Right atrium auricular region (tissue), 2 donors: ENCODE measurements at regions not wholly inside any gene's neighbourhood (a gene's known extent, or its start where the extent isn't known, plus 50 kb on each side); places are given as distances from the start of the nearest gene placed in this dataset.

Source experiments
- DNase-seq: peaks from one replicate; pipeline ENCODE4 v3.0.0-alpha.2; 2019; ENCODE audit warnings: low spot score
- H3K27ac ChIP-seq, 2 donors: fragments of 200-600 bp; sonication (generic); 1 replicate in 1 of 2; 2 replicates in 1 of 2; pipeline ENCODE4 v1.5.1; 2016 to 2019
- H3K27me3 ChIP-seq, 2 donors: fragments of 200-600 bp; sonication (generic); one replicate each; pipeline versions ENCODE4 v1.5.1 to v1.6.0; 2017 to 2019
- H3K36me3 ChIP-seq: fragments of 200-600 bp; sonication (generic); one replicate; pipeline ENCODE4 v1.5.1; 2016
- H3K4me1 ChIP-seq, 2 donors: fragments of 200-600 bp; sonication (generic); one replicate each; pipeline versions ENCODE4 v1.5.1 to v1.6.0; 2017 to 2019
- H3K4me3 ChIP-seq, 2 donors: fragments of 200-600 bp; sonication (generic); 1 replicate in 1 of 2; 2 replicates in 1 of 2; pipeline ENCODE4 v1.5.1; 2017 to 2019; ENCODE audit warnings: mild to moderate bottlenecking in 1 of 2, moderate library complexity in 1 of 2
- H3K9me3 ChIP-seq, 2 donors: fragments of 200-600 bp; sonication (generic); one replicate each; pipeline ENCODE4 v1.5.1; 2019
- TF ChIP-seq, protein P1 (sequence below), 2 donors: fragments of 200-600 bp; sonication (generic); IDR thresholded peaks; one replicate each; pipeline ENCODE4 v1.5.1; 2019; ENCODE audit warnings: antibody characterized with exemption in 2 of 2

DNA sequence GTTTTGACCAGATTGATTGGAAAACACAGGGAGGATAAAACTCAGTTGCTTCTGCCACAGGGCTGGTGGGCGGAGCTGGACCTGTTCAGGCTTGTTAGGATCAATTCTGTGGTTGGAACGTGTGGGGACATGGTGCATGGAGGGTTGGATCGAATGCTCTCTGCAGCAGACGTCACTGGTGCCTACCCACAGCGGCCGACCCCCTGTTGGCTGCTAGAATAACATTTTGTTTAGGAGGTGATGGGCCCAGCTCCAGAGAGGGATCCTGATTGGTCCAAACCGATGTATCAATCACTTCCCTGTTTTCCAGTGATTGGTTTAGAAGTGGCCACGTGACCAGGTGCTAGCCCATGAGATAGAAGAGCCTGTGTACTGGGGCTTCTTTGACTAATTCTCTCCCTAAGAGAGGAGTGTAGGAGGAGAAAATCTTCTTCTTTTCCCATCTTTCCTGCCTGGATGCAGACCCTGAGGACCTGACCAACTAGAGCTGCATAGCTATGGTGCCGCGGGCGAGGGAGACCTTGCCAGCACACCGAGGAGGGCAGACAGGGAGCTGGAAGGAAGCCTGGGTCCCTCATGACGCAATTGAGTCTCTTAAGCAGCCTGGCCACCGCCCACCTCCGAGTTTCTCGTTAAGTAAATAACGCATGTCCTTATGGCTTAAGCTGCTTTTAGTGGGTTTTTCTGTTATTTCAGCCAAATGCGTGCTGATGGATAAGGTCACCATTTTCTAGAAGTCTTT is 163.5 kb downstream of the AACS start:
- no peak for DNase-seq
- TF ChIP-seq, protein P1, sequence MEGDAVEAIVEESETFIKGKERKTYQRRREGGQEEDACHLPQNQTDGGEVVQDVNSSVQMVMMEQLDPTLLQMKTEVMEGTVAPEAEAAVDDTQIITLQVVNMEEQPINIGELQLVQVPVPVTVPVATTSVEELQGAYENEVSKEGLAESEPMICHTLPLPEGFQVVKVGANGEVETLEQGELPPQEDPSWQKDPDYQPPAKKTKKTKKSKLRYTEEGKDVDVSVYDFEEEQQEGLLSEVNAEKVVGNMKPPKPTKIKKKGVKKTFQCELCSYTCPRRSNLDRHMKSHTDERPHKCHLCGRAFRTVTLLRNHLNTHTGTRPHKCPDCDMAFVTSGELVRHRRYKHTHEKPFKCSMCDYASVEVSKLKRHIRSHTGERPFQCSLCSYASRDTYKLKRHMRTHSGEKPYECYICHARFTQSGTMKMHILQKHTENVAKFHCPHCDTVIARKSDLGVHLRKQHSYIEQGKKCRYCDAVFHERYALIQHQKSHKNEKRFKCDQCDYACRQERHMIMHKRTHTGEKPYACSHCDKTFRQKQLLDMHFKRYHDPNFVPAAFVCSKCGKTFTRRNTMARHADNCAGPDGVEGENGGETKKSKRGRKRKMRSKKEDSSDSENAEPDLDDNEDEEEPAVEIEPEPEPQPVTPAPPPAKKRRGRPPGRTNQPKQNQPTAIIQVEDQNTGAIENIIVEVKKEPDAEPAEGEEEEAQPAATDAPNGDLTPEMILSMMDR (IDR thresholded peaks at IDR 0.05): no peak
- no peaks in the 10 kb centered on the region for H3K36me3 ChIP-seq

DNA sequence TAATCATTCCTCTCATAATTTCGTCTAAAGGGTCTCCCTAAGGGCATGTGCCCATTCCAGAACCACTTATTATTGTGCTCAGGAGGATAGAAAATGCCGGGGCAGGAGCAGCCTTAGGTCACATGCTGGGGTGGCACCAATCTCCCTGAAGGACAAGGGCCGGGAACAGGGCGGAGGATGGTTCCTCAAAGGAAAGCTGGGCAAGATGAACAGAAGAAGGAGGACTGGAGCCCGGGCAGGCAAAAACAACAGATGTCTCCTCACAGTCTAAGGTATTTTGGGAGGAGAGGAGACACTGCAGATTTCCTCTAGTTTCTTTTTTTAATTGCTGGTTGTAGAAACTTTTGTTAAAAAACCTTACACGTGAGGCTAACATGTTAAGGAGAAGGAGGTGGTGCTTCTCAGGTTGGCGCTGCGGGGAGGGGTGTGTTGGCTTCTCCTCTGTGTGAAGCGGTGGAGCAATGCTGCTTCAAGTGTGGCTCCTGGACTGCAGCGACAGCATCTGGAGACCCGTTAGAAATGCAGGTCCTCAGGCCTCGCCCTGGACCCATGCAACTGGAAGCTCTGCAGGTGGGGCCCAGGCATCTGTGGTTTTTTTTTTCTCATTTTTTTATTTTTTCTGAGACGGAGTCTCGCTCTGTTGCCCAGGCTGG is 164.8 kb downstream of the AACS start:
- DNase-seq: no peak
- Histone ChIP-seq H3K27ac (no peak overlapping the region), H3K4me1 (no peaks in the 10 kb centered on the region), H3K4me3 (no peak overlapping the region), H3K36me3 (no peaks in the 10 kb centered on the region), H3K27me3 (no peaks in the 10 kb centered on the region), H3K9me3 (no peaks in the 10 kb centered on the region)
- TF ChIP-seq, protein P1 (IDR thresholded peaks at IDR 0.05): no peak

More for the DNA sequence above, 163.5 kb downstream of the AACS start:
- no peak overlapping the region for H3K4me3 ChIP-seq
- no peaks in the 10 kb centered on the region for H3K4me1 ChIP-seq
- no peaks in the 10 kb centered on the region for H3K9me3 ChIP-seq
- H3K27ac ChIP-seq: no peak overlapping the region
- H3K27me3 ChIP-seq: no peaks in the 10 kb centered on the region

DNA sequence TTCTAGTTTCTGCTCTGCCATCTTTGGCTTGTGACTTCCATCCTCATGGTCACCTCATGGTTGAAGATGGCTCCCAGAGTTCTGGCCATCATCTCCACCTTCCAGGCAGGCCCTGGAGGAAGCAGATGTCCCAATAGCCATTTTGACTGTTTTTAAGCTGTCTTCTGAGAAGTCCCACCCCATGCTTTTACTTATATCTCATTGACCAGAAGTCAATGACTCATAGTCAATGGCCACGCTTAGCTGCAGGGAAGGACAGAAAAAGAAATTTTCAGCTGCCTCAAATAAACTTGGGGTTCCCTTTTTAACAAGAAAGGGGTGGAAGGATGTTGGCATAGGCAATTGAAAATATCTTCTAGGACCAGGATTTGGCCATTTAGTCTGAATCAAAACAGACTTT is 168.1 kb downstream of the AACS start:
- Histone ChIP-seq H3K4me1 (no peaks in the 10 kb centered on the region), H3K27me3 (no peaks in the 10 kb centered on the region), H3K27ac (no peak overlapping the region), H3K9me3 (no peaks in the 10 kb centered on the region), H3K4me3 (no peak overlapping the region), H3K36me3 (no peaks in the 10 kb centered on the region)
- DNase-seq: no peak
- TF ChIP-seq, protein P1 (IDR thresholded peaks at IDR 0.05): no peak

DNA sequence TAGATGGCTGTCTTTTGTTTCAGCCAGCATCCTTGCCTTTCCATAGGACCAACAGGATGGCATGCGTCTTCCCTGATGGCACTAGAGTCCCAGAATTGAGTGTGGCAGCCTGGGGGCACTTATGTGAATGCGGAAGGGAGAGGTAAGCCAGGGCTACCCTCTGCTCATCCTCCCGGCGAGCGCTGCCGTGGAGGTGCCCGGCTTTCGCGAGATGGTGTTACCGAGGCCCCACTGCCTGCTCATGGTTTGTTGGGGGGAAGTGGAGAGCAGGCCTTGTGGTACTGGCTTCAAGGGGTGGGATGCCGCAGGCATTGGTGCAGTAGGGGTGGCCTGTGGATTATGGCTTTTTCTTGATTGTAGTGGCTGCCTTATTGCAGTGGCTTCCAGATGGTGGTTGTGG is 174.3 kb downstream of the AACS start:
- TF ChIP-seq, protein P1 (IDR thresholded peaks at IDR 0.05): no peak
- DNase-seq: no peak
- no peak overlapping the region for H3K4me3 ChIP-seq
- H3K4me1 ChIP-seq: no peaks in the 10 kb centered on the region
- H3K36me3 ChIP-seq: no peaks in the 10 kb centered on the region
- H3K9me3 ChIP-seq: no peaks in the 10 kb centered on the region
- H3K27me3 ChIP-seq: no peaks in the 10 kb centered on the region
- no peak overlapping the region for H3K27ac ChIP-seq

DNA sequence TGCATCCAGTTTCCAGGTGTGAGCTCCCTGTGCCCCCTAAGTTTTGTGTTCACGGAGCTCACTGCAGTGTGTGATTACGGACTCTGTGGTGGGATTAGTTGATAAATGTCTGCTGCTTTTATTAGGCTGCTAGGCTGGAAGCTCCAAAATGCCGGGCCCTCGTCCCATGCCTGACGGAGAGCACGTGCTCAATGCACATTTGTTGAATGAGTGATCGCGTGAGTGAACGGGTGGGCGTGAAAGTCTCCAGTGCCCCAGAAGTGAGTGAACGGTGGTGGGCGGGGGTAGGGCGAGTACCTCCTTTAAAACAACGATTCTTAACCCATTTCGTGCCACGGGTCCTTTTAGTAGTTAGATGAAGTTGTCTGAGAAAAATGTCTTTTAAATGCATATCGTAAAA is 175.5 kb downstream of the AACS start:
- Histone ChIP-seq H3K27ac (no peak overlapping the region), H3K9me3 (no peaks in the 10 kb centered on the region), H3K4me1 (no peaks in the 10 kb centered on the region), H3K36me3 (no peaks in the 10 kb centered on the region), H3K4me3 (no peak overlapping the region), H3K27me3 (no peaks in the 10 kb centered on the region)
- TF ChIP-seq, protein P1 (IDR thresholded peaks at IDR 0.05): no peak
- DNase-seq: no peak
